GM21515 (cell line): ENCODE measurements at regions not wholly inside any gene's neighbourhood (a gene's known extent, or its start where the extent isn't known, plus 50 kb on each side); places are given as distances from the start of the nearest gene placed in this dataset.
"Not testable (repeated sequence)": the region's sequence is repeated elsewhere in the genome, so short reads cannot be mapped to it uniquely, and the experiment has no call there.

ENCODE experiments used
- ATAC-seq: cut with Tn5 transposase; IDR thresholded peaks from one replicate; pipeline ENCODE4 v1.9.1; 2021; ENCODE audit not compliant: unreplicated experiment

DNA sequence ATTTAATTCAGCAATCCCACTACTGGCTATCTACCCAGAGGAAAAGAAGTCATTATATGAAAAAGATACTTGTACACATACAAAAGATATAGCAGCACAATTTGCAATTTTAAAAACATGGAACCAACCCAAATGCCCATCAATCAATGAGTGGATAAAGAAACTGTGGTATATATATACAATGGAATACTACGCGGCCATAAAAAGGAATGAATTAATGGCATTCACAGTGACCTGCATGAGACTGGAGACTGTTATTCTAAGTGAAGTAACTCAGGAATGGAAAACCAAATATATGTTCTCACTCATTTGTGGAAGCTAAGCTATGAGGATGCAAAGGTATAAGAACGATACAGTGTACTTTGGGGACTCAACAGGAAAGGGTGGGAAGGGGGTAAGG is 102.8 kb upstream of the KCNMA1 start:
- not testable (repeated sequence) for ATAC-seq

DNA sequence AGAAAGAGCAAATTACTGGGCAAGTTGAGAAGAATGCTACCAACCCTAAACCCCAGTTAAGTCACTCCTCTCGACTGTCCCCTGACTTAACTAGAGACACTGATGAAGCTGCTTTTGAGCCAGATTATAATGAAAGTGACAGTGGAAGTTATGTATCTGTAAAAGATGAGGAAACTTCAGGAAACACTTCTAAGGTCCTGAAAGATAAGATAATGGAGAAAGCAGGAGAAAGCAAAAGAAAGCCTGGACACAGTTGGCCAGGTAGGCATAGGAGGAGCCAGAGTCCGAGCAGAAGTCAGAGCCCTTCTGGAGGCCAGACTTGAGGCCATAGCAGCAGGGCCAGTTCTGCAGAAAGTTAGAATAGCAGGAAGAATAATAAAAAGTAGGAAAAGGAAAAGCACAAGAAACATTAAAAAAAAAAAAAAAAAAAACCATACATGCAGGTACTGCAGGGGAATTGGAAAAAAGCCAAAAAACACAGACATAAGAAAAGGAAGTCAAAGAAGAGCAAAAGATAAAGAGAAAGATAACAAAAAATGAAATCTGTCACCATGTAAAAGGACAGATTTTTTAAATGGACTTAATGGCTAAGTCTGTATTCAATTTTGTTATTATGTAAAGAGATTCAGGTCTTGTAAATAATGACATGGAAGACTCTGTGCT is 101.0 kb upstream of the KCNMA1 start:
- no peak for ATAC-seq

DNA sequence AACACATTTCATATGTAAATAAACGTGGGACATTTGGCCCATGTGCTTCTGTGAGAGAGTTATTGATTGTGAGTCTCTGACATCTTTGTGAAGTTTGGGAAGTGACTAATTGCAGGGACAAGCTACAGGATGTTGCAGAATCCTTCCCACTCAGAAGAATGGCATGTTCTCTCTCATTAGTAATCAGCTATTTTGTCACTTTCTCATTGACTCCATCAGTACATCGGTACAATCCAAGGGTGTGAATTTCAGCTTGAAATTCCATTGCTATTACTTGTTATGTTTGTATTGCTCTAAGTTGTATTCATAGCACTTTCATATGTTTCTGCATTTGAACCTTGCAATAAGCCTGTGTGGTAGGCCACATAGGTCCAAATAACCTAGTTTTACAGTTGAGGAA is 100.0 kb upstream of the KCNMA1 start:
- ATAC-seq, result no peak

DNA sequence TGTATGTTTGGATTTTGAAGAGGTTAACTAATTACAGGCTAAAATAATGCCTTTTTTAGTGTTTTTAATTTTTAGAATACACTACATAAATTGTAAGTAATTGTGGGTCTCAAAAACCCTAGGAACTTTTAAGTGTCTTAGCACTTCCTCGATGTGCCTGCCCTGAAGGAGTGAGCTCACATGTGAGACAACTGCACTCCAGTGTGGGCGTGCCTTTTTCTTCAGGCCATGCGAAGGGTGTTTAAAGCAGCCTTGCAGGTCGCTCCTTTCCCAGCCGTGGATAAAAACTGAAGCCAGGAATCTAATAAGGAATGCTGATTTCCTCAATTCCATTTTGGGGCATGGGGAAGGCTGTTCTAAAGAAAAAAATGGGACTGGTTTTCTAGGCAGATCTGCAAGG is 97.5 kb upstream of the KCNMA1 start:
- not testable (repeated sequence) for ATAC-seq

DNA sequence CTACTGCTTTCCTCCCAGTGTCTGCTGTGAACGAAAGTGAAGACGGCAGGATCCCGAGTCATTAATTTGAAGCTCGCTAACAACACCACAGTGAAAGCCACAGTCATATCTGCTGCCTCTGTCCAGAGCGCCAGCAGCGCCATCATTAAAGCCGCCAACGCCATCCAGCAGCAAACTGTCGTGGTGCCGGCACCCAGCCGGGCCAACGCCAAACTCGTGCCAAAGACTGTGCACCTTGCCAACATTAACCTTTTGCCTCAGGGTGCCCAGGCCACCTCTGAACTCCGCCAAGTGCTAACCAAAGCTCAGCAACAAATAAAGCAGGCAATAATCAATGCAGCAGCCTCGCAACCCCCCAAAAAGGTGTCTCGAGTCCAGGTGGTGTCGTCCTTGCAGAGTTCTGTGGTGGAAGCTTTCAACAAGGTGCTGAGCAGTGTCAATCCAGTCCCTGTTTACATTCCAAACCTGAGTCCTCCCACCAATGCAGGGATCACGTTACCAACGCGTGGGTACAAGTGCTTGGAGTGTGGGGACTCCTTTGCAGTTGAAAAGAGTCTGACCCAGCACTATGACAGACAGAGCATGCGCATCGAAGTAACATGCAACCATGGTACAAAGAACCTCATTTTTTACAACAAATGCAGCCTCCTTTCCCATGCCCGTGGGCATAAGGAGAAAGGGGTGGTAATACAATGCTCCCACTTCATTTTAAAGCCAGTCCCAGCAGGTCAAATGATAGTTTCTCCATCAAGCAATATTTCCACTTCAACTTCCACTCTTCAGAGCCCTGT is 94.8 kb upstream of the KCNMA1 start:
- ATAC-seq, result no peak

DNA sequence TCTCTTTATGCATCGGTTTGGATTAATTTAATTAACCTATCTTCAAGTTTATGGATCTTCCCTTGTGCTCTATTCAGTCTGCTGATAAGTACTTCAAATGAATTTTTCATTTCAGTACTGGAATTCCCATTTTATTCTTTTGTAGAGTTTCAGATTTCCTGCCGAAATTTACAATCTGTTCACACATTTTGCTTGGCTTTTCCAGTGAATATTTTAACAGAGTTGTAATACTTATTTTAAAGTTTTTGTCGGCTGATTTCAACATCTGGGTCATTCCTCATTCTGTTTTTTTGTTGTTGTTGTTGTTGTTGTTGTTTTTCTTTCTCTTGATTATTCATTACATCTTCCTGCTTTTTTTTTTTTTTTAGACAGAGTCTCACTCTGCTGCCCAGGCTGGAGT is 89.9 kb upstream of the KCNMA1 start:
- ATAC-seq, result no peak

DNA sequence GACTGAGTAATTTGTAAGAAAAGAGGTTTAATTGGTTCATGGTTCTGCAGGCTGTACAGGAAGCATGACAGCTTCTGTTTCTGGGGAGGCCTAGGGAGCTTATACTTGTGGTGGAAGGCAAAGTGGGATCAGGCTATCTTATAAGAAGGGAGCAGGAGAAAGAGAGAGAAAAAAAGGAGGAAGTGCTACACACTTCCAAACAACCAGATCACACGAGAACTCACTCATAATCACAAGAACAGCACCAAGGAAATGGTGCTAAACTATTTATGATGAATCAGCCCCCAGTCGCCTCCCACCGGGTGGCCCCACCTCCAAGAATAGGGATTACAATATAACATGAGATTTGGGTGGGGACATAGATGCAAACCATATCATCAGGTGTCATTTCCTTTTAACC is 89.1 kb upstream of the KCNMA1 start:
- ATAC-seq, result no peak

DNA sequence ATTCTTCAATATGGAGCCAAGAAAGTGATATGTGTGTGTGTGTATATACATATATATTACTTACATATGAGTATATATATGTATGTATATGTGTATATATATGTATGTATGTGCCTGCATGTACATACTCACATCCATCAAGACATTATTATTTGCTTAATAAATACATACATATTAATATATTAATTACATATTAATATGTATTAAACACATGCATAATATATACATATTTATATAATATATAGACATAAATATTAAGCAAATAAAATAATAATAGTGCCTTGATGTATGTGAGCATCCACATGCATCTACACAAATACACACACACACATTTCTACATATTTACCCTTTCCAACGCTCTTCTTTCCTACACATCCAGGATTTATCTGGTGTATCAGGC is 88.7 kb upstream of the KCNMA1 start:
- ATAC-seq, result no peak

DNA sequence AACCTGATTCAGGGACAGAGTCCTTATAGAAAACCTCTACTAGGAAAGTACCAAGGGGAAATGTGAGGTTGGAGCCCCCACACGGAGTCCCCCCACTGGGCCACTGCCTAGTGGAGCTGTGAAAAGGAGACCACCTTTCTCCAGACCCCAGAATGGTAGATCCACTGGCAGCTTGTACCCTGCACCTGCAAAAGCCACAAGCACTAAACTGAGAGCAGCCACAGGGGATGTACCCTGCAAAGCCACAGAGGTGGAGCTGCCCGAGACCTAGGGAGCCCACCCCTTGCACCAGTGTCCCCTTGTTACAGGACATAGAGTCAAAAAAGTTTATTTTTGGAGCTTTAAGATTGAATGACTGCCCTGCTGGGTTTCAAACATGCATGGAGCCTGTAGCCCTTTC is 87.2 kb upstream of the KCNMA1 start:
- no peak for ATAC-seq

DNA sequence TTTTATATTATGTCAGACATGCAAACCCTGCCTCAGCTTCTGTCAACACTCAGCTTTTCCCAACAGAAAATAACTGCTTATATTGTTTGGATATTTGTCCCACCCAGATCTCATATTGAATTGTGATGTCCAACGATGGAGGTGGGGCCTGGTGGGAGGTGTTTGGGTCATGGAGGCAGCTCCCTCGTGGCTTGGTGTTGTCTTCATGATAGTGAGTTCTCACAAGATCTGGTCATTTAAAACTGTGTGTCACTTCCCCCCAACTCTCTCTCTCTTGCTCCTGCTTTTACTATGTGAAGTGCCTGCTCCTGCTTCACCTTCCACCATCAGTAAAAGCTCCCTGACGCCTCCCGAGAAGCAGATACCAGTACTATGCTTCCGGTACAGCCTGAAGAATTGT is 85.8 kb upstream of the KCNMA1 start:
- ATAC-seq, result no peak

DNA sequence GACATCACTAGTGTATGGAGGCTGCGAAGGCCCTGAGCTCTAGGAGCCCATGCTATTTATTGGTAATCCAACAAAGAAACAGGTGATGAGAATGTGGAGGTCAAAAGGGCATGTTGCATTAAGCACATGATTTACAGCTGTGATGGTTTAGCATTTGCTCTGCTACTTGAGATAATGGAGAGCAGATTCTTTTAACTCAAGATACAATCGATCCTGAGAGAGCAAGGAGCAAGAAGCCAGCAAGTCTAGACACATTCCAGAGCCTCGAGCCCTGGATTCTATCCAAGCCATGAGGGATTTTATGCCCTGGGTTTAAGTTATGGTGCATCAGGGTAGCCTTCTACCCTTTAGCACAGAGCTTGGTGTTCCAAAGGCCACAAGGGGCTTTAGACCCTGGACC is 85.3 kb upstream of the KCNMA1 start:
- not testable (repeated sequence) for ATAC-seq

DNA sequence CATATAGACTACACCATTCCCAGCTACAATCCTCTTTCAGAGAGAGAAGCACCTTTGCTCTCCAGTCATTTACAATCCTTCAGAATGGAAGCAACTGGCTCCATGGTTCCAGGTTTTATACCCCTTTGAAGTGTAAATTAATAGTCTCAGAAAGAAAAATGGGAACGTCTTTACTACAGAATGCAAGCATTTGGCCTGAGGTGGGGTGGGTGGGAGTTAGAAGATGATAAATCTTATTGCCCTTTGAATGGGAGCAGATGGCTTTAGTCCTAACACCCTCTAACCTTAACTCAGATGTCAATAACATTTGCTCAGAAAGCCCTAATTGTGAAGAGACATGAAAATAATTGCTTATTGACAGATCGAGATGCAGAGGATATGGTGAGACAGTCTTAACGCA is 84.2 kb upstream of the KCNMA1 start:
- no peak for ATAC-seq

DNA sequence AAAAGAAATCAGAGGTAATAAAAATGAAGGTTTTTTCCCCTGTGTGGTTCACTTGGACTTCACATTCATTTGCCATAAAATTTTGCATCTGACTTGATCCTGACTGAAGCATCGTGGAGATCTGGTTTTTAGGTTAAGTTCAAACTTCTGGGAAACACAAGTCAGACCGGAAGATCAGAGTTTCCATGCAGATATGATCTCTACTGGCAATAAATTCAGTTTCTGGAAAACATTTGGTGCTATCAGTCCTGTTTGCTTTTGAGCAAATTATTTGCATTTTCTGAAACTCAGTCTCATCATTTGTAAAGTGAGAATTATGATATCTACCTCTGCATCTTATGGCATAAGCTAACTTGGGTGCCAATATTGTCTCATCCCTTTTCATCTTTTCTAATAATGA is 81.3 kb upstream of the KCNMA1 start:
- ATAC-seq, result no peak

DNA sequence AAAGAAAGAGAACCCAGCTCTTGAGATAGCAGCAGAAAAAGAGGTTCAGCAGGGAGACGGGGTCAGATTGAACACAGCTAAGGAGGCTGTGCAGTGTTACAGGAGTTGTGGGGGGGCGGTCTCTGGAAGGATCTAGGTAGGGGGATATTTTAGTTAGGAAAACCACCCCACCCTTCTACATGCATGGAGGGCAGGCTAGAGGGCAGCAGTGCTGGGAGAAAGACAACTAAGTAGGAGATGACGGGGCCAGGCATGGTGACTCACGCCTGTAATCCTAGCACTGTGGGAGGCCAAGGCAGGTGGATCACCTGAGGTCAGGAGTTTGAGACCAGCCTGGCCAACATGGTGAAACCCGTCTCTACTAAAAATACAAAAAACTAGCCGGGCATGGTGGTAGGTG is 80.7 kb upstream of the KCNMA1 start:
- not testable (repeated sequence) for ATAC-seq

DNA sequence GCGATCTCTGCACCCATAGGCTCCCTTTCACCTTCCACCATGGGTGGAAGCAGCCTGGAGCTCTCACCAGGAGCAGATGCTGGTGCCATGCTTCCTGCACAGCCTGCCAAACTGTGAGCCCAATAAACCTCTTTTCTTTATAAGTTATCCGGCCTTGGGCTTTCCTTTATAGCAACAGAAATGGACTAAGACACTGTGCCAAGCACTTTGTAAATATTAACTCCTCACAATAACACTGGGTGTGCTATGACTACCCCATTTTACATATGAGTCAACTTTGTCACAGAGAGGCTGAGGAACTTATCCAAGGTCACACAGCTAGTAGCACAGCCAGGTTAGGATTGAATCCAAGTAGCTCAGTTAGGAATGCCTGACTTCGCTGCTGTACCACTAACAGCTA is 79.7 kb upstream of the KCNMA1 start:
- ATAC-seq, result no peak

DNA sequence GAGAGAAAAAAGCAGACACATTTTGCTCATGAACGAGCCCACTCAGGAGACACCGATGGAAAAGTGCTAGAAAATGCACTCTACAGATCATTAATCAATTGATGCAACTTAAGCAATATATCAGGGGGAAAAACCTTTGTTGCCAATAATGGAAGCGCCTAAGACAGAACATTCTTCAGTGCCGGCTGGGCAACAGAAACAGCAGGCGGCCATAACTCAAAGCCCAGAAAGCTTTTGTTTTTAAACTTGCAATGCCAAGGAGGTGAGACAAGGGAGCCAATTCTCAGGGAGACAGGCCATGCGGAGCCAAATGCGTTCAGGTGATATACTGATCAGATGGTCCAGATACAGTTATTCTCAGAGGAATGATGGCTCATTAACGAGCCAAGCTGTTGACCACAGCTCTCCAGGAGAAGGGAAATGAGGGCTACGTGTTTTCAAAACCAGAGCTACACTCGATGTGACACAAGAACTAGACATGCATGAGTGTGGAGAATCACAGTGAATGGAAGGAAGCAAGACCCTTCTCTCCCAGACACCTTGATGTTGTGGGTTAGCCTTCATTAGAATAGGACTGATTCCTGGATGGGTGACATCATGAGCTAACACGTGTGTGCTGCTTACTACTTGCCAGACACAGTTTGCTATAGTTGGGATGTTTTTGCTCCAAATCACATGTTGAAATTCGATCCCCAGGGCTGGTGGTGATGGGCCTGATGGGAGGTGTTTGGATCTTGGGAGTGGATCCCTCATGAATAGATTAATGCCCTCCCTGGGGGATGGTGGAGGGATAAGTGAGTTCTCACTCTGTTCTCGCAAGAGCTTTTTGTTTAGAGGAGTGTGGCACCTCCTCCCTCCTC is 79.1 kb upstream of the KCNMA1 start:
- ATAC-seq, result no peak

DNA sequence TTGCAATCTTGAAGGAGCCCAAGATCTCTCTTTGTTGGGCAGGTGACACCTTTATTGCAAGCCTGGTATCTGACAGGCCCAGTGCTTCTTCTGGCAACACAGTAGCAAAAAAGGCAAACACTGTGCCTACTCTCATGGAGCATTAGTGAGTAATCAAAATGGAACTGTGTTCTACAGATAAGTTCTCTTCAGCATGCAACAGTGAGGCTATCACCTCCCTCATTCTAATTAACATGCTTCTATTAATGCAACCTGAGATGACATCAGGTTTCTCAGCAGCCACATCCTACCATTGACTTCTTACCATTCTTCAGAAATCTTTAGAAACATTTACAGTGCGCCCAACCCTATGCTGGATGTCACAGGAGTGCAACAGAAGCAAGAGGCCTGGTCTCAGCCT is 77.9 kb upstream of the KCNMA1 start:
- ATAC-seq, result no peak

DNA sequence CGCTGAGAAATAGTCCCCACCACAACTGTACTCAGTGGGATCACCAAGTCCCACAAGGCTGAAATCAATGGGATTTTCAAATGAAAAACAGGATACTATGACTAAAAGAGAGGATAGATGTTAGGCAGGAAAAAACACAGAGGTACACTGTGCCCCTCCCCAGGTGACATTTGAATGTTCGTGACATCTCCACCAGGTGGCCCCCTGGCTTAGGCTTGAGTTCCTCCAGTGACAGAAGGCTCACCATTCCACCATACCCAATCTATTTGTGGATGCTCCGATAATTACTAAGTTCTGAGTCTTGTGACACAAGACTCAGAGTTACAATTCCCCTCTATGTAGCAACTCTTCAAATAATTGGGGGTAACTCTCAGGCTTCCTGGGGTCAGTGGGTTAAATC is 77.5 kb upstream of the KCNMA1 start:
- no peak for ATAC-seq

DNA sequence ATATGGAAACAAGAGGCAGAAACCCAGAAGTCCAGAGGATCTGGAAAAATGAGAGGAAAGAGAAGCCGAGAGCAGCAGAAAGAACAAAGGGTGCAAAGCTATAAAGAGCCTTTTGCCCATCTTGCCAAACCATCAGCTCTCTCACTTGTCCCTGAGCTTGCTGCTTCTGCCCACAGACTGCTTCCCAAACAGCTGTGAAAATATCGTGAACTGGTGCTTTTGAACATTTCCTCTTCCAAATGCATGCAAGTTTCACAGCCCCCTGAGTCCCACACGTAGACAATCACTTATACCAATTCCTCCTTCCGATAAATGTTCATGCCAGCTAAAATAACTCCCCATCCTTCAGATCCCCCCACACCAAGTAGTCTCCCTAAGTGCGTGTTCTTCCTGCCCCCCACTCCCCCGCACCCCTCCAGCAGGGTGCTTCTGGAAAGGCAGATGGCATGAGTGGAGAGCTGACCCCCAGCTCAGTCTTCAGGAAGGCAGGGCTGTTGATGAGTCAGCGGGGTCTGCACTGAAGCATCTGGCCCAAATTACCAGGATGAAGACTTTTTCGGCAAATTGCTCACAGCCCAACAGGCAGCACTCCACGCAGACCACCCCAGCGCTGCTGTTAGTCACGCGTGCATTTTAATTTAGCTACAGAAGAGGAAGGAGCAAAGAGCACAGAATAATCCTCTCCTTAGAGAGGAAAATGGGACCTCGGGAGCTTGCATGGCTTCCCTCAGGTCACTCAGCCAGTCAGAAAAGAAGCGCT is 76.1 kb upstream of the KCNMA1 start:
- ATAC-seq, result no peak

DNA sequence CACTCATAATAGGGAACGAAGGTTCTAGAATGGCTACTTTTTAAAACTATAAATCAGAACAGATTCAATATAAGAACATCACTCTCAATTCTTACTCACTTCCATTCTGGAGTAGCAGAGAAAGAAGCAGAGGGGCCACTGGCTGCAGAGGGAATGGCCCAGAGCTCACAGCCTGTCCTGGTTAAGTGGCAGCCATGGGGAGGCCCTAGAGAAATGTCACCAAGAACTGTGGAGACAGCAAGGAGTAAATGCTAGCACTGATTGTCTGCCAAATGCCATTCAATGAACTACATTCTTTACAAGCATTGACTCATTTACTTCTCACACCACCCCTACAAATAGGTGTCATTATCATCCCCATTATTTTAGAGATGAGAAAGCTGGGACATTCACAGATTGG is 74.6 kb upstream of the KCNMA1 start:
- no peak for ATAC-seq

DNA sequence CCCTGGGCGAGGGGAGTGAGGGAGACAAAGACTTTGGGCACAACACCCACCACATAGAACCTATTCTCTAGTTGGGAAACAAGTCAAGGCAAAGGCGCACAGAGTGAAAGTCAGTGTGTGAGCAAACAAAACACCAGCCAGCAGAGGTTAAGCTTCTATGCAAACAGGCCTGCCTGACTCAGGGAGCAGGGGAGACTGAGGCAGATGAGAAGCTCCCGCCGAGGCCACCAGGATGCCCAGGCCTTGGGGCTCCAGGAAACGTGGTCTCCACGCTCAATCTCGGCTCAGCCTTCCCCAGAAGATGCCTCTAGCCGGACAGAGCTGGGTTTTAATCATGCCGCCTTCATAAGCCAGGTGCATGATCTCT is 74.1 kb upstream of the KCNMA1 start:
- peak; percentile 6 for ATAC-seq
